Sigmoid colon (tissue), 6 donors: ENCODE measurements at regions not wholly inside any gene's neighbourhood (a gene's known extent, or its start where the extent isn't known, plus 50 kb on each side); places are given as distances from the start of the nearest gene placed in this dataset.
A peak's percentile ranks its signal among the peaks of the same experiment; 100 is the strongest.
"Not testable (repeated sequence)": the region's sequence is repeated elsewhere in the genome, so short reads cannot be mapped to it uniquely, and the experiment has no call there.

Source experiments
- DNase-seq: peaks from one replicate; pipeline ENCODE4 v3.0.0-alpha.2; 2019
- H3K27ac ChIP-seq, 4 donors: fragments of 200-600 bp; sonication (generic); one replicate each; pipeline ENCODE4 v1.5.1; 2016 to 2019; ENCODE audit warnings: mild to moderate bottlenecking in 1 of 4
- H3K27me3 ChIP-seq, 3 donors: fragments of 200-600 bp; sonication (generic); one replicate each; pipeline ENCODE4 v1.5.1; 2019; ENCODE audit warnings: mild to moderate bottlenecking in 1 of 3
- H3K36me3 ChIP-seq, 4 donors: fragments of 200-600 bp; sonication (generic); one replicate each; pipeline ENCODE4 v1.5.1; 2016 to 2019
- H3K4me1 ChIP-seq, 4 donors: fragments of 200-600 bp; sonication (generic); one replicate each; pipeline ENCODE4 v1.5.1; 2017 to 2019
- H3K4me3 ChIP-seq, 4 donors: fragments of 200-600 bp; sonication (generic); one replicate each; pipeline ENCODE4 v1.5.1; 2017 to 2019; ENCODE audit warnings: mild to moderate bottlenecking in 2 of 4, moderate library complexity in 1 of 4
- H3K9me3 ChIP-seq, 4 donors: fragments of 200-600 bp in 3 of 4; sonication (generic) in 3 of 4; one replicate each; pipeline versions ENCODE4 v1.5.1 to v1.6.1; 2013 to 2019
- EP300 ChIP-seq, 4 donors: sonication (generic); formaldehyde crosslinking; IDR thresholded peaks; one replicate each; pipeline ENCODE4 v1.6.1; 2017; ENCODE audit warnings: antibody characterized with exemption in 4 of 4
- POLR2A ChIP-seq, 2 donors: fragments of 450-650 bp; IDR thresholded peaks; one replicate each; pipeline ENCODE4 v1.6.1; 2016; ENCODE audit warnings: antibody characterized with exemption in 2 of 2, mild to moderate bottlenecking in 2 of 2, moderate library complexity in 2 of 2
- POLR2AphosphoS5 ChIP-seq, 4 donors: sonication (generic); formaldehyde crosslinking; IDR thresholded peaks; one replicate each; pipeline ENCODE4 v1.6.1; 2017; ENCODE audit warnings: antibody characterized with exemption in 4 of 4
- WGBS, 2 donors: extraction: QIAGEN DNeasy Blood & Tissue Kit; methylation state at CpG; one replicate each; pipeline ENCODE4 v1.1.7; 2013; 5-methylcytosine and 5-hydroxymethylcytosine counted together
- intact Hi-C: fragments of 100-400 bp; cut with DNase I; formaldehyde crosslinking; loops from one replicate; pipeline ENCODE4 v1.15.1; 2023
- TF ChIP-seq, protein P1 (sequence below), 4 experiments: fragments of 450-650 bp in 3 of 4; fragments of 200-600 bp in 1 of 4; IDR thresholded peaks; one replicate each; pipeline ENCODE4 v1.5.1; 2016 to 2019; ENCODE audit warnings: antibody characterized with exemption in 4 of 4, mild to moderate bottlenecking in 3 of 4, moderate library complexity in 2 of 4
- donor health status: healthy with polysubstance abuse.
- donor health status: healthy.

DNA sequence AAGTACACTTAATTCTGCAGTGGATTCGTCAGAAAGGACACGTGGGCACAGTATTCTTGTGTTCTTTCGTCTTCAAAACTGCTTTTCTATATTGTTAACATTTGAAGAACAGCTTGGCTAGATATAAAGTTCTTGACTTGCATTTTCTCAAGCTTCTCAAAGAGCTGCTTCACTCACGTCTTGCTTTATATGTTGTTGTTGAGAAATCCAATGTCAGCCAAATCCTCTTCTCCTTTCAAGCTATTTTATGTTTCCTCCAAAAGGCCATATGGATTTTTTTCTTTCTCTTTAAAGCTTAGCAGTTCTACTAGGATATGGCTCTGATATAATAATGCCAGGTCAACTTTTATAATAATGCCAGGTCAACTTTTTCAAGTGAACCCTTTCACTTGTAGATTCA is 65.5 kb upstream of the CYP1B1 start:
- intact Hi-C loops = no loop called here
- Histone ChIP-seq H3K27ac (no peak overlapping the region), H3K9me3 (no peaks in the 10 kb centered on the region), H3K27me3 (no peaks in the 10 kb centered on the region), H3K4me1 (peaks cover 0 to 4% (median 1%) of the 10 kb centered on the region in 4 donors), H3K4me3 (no peak overlapping the region), H3K36me3 (no peaks in the 10 kb centered on the region)
- no peak for TF ChIP-seq POLR2A (IDR thresholded peaks at IDR 0.05)
- no peak for TF ChIP-seq EP300 (IDR thresholded peaks at IDR 0.05)
- TF ChIP-seq, protein P1, sequence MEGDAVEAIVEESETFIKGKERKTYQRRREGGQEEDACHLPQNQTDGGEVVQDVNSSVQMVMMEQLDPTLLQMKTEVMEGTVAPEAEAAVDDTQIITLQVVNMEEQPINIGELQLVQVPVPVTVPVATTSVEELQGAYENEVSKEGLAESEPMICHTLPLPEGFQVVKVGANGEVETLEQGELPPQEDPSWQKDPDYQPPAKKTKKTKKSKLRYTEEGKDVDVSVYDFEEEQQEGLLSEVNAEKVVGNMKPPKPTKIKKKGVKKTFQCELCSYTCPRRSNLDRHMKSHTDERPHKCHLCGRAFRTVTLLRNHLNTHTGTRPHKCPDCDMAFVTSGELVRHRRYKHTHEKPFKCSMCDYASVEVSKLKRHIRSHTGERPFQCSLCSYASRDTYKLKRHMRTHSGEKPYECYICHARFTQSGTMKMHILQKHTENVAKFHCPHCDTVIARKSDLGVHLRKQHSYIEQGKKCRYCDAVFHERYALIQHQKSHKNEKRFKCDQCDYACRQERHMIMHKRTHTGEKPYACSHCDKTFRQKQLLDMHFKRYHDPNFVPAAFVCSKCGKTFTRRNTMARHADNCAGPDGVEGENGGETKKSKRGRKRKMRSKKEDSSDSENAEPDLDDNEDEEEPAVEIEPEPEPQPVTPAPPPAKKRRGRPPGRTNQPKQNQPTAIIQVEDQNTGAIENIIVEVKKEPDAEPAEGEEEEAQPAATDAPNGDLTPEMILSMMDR (IDR thresholded peaks at IDR 0.05) = no peak
- no peak for TF ChIP-seq POLR2AphosphoS5 (IDR thresholded peaks at IDR 0.05)
- WGBS, 2 donors = 88 to 93% methylated on average over 4 of the region's 4 CpGs
- no peak for DNase-seq

DNA sequence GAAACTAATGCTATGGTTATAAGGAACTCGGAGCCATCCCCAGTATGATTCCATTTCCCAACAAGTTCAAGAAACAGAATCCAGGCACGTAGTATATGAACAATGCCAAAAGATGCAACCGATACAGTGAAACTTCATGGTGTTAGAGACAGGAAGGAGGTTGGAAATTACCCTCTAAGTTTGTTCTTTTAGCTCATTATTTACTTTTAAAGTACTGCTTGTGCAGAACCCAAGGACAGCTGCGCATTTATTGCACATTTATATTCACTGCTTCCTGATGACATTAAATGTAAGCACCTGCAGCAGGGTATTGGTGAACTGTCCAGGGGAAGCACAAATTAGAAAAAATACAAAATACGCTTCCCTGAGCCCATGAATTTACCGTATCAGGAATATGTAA is 63.0 kb upstream of the CYP1B1 start:
- 26 to 67% methylated on average over 6 of the region's 6 CpGs for WGBS, 2 donors
- DNase-seq = no peak
- intact Hi-C loops = no loop called here
- Histone ChIP-seq H3K4me3 (no peak overlapping the region), H3K9me3 (no peaks in the 10 kb centered on the region), H3K36me3 (no peaks in the 10 kb centered on the region), H3K27ac (no peak overlapping the region), H3K27me3 (no peaks in the 10 kb centered on the region), H3K4me1 (no peaks in the 10 kb centered on the region)
- TF ChIP-seq POLR2AphosphoS5 (IDR thresholded peaks at IDR 0.05) = no peak
- TF ChIP-seq POLR2A (IDR thresholded peaks at IDR 0.05) = no peak
- no peak for TF ChIP-seq EP300 (IDR thresholded peaks at IDR 0.05)

DNA sequence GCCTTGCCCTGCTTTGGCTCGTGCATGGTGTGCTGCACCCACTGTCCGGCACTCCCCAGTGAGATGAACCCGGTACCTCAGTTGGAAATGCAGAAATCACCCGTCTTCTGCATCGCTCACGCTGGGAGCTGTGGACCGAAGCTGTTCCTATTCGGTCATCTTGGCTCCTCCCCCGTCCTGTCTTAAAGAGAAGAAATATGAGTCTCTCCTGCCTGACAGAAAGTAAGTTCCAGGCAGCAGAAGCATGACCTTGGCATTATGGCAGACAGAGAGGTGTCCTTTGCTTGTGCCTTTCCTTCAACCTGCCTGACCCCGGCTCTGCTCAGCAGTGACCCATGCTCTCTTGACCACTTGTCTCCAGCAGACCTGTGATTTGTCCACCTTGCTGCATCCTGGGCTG is 62.5 kb upstream of the CYP1B1 start:
- DNase-seq = no peak
- TF ChIP-seq EP300 (IDR thresholded peaks at IDR 0.05) (no peak), POLR2A (IDR thresholded peaks at IDR 0.05) (no peak), POLR2AphosphoS5 (IDR thresholded peaks at IDR 0.05) (no peak)
- TF ChIP-seq, protein P1 (IDR thresholded peaks at IDR 0.05) = no peak
- intact Hi-C loops = no loop called here
- H3K4me3 ChIP-seq = no peak overlapping the region
- 95 to 96% methylated on average over 10 of the region's 10 CpGs for WGBS, 2 donors
- no peaks in the 10 kb centered on the region for H3K27me3 ChIP-seq
- H3K36me3 ChIP-seq = no peaks in the 10 kb centered on the region
- no peaks in the 10 kb centered on the region for H3K9me3 ChIP-seq
- H3K4me1 ChIP-seq = no peaks in the 10 kb centered on the region
- no peak overlapping the region for H3K27ac ChIP-seq

DNA sequence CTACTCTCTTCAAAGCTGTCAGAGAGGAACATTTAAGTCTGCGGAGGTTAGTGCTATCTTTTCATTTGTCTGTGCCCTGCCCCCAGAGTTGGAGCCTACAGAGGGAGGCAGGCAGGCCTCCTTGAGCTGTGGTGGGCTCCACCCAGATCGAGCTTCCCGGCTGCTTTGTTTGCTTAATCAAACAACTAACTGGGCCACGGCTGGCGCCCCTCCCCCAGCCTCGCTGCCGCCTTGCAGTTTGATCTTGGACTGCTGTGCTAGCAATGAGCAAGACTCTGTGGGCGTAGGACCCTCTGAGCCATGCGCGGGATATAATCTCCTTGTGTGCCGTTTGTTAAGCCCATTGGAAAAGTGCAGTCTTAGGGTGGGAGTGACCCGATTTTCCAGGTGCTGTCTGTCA is 62.0 kb upstream of the CYP1B1 start:
- intact Hi-C loops, H3K9me3 ChIP-seq, H3K4me1 ChIP-seq, DNase-seq, H3K36me3 ChIP-seq, H3K27me3 ChIP-seq, H3K4me3 ChIP-seq, H3K27ac ChIP-seq: not testable (repeated sequence)
- 85 to 93% methylated on average over 12 of the region's 12 CpGs for WGBS, 2 donors

DNA sequence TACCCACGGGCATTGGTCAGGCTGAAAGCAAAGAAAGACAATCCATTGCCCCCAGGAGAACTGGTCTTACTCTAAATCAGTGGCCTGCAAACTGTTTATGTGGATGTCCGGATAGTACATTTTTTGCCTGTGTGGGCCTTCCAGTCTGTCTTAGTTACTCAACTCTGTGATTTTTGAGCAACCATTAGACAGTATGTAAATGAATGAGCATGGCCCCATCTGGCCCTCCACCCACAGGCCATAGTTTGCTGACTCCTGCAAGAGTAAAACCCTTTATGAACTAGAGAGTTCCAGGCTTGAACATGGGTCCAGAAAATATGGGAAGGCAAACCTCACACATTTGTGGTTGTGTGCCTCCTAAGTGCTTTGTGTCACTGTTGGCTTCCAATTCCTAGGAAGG is 55.7 kb upstream of the CYP1B1 start:
- WGBS, 2 donors = 94% methylated on average over 2 of the region's 2 CpGs

DNA sequence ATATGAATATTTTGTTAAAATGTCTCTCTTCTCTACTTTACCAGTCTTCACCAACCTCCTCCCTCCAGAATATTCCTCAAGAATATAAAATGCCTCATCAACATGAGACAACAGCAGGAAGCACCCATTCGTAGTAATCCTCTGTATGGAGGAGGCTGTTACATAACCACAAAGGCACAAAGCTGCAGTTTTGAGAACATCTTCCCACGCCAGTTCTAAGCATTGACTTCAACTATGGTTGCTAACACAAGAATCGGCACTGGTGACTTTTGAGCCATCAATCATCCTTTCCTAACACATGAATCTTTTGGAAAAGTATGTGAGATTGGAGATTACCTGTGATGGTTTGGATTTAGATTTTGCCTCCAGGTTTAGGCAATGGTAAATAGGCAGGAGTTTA is 54.9 kb upstream of the CYP1B1 start:
- DNase-seq = no peak

More for the DNA sequence above, 55.7 kb upstream of the CYP1B1 start:
- Histone ChIP-seq H3K27me3 (no peaks in the 10 kb centered on the region), H3K9me3 (peaks cover 0 to 4% (median 2%) of the 10 kb centered on the region in 4 donors), H3K36me3 (no peaks in the 10 kb centered on the region), H3K4me1 (no peaks in the 10 kb centered on the region), H3K4me3 (no peak overlapping the region), H3K27ac (no peak overlapping the region)
- intact Hi-C loops = no loop called here
- no peak for DNase-seq
- no peak for TF ChIP-seq EP300 (IDR thresholded peaks at IDR 0.05)
- TF ChIP-seq, protein P1 (IDR thresholded peaks at IDR 0.05) = no peak

More for the DNA sequence above, 54.9 kb upstream of the CYP1B1 start:
- WGBS, 2 donors = 87% methylated on average over 3 of the region's 3 CpGs
- Histone ChIP-seq H3K36me3 (no peaks in the 10 kb centered on the region), H3K4me1 (peaks cover 0 to under 1% (median 0%) of the 10 kb centered on the region in 4 donors), H3K27me3 (no peaks in the 10 kb centered on the region), H3K9me3 (peaks cover 0 to 4% (median 2%) of the 10 kb centered on the region in 4 donors), H3K27ac (peak overlapping the region in 1 of 4 donors; percentile 1), H3K4me3 (no peak overlapping the region)
- intact Hi-C loops = no loop called here
- TF ChIP-seq POLR2AphosphoS5 (IDR thresholded peaks at IDR 0.05) = no peak
- TF ChIP-seq POLR2A (IDR thresholded peaks at IDR 0.05) = no peak
- TF ChIP-seq EP300 (IDR thresholded peaks at IDR 0.05) = no peak
- TF ChIP-seq, protein P1 (IDR thresholded peaks at IDR 0.05) = no peak
